H1 (cell line): ENCODE measurements at regions not wholly inside any gene's neighbourhood (a gene's known extent, or its start where the extent isn't known, plus 50 kb on each side); places are given as distances from the start of the nearest gene placed in this dataset.

Experiments
- BACH1 ChIP-seq: IDR thresholded peaks from 2 replicates; pipeline ENCODE4 v1.6.1; 2012; ENCODE audit warnings: low read length, improper control_type of control experiment
- CREB1 ChIP-seq: IDR thresholded peaks from 2 replicates; pipeline ENCODE4 v1.6.1; 2012; ENCODE audit warnings: inconsistent platforms
- EZH2 ChIP-seq: fragments of 200-600 bp; sonication (generic); IDR thresholded peaks from 2 replicates; pipeline ENCODE4 v1.7.1; 2012; ENCODE audit warnings: low read depth, mild to moderate bottlenecking, moderate library complexity, low read length, inconsistent platforms; ENCODE audit not compliant: severe bottlenecking
- MAFK ChIP-seq: IDR thresholded peaks from 2 replicates; pipeline ENCODE4 v1.6.1; 2012; ENCODE audit warnings: low read depth, mild to moderate bottlenecking, improper control_type of control experiment, low read length
- POLR2A ChIP-seq, 2 experiments: IDR thresholded peaks; 1 replicate in 1 of 2; 2 replicates in 1 of 2; pipeline ENCODE4 v1.6.1; 2011; ENCODE audit warnings: low read depth in 2 of 2, low read length in 2 of 2, mild to moderate bottlenecking in 2 of 2; ENCODE audit errors: control extremely low read depth in 1 of 2
- POLR2AphosphoS5 ChIP-seq: IDR thresholded peaks from 2 replicates; pipeline ENCODE4 v1.6.1; 2011; ENCODE audit warnings: low read depth, low read length
- POU5F1 ChIP-seq: IDR thresholded peaks from 2 replicates; pipeline ENCODE4 v1.6.1; 2011; ENCODE audit warnings: low read depth, mild to moderate bottlenecking, low read length, moderate library complexity
- RAD21 ChIP-seq, 2 experiments: IDR thresholded peaks in 1 of 2; conservative IDR thresholded peaks in 1 of 2; 2 replicates each; pipeline ENCODE4 v1.6.1; 2011; ENCODE audit warnings: low read depth in 2 of 2, low read length in 2 of 2, improper control_type of control experiment in 1 of 2, inconsistent platforms in 1 of 2, mild to moderate bottlenecking in 1 of 2, moderate library complexity in 1 of 2
- RFX5 ChIP-seq: IDR thresholded peaks from 2 replicates; pipeline ENCODE4 v1.6.1; 2011; ENCODE audit warnings: low read depth, low read length, improper control_type of control experiment, borderline replicate concordance
- TAF1 ChIP-seq: IDR thresholded peaks from 2 replicates; pipeline ENCODE4 v1.6.1; 2011; ENCODE audit warnings: mild to moderate bottlenecking, low read depth, low read length
- TF ChIP-seq, protein P1 (sequence below), 3 experiments: IDR thresholded peaks; 1 replicate in 2 of 3; 2 replicates in 1 of 3; pipeline versions ENCODE4 v1.5.1 to v1.6.1; 2011; ENCODE audit warnings: low read length in 3 of 3, mild to moderate bottlenecking in 3 of 3, inconsistent platforms in 2 of 3, low read depth in 1 of 3, moderate library complexity in 1 of 3; ENCODE audit not compliant: insufficient read depth in 1 of 3; ENCODE audit errors: control extremely low read depth in 1 of 3
- TF ChIP-seq, protein P2 (sequence below): IDR thresholded peaks from 2 replicates; pipeline ENCODE4 v1.6.1; 2011; ENCODE audit warnings: low read depth, mild to moderate bottlenecking, low read length; ENCODE audit not compliant: insufficient read depth

DNA sequence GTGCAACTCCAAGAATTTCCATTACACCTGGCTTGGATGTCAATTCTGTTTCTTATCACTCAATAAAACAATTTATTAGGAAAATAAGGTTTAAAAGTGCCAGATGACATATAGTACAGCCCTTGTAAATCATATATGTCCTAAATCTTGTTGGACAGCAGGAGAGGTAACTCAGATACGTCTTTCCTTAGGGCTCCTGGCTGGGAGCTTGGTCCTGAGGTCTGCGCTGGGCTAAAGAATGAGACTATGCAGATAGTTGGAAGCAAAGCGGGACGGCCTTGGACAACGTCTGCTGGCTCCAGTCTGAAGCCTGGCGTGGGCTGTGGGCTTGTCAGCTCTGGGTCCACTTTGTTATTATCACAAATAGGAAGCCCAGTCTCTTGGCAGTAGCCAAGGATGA, 377.0 kb downstream of the DLEU7 start:
- TF ChIP-seq, protein P1, sequence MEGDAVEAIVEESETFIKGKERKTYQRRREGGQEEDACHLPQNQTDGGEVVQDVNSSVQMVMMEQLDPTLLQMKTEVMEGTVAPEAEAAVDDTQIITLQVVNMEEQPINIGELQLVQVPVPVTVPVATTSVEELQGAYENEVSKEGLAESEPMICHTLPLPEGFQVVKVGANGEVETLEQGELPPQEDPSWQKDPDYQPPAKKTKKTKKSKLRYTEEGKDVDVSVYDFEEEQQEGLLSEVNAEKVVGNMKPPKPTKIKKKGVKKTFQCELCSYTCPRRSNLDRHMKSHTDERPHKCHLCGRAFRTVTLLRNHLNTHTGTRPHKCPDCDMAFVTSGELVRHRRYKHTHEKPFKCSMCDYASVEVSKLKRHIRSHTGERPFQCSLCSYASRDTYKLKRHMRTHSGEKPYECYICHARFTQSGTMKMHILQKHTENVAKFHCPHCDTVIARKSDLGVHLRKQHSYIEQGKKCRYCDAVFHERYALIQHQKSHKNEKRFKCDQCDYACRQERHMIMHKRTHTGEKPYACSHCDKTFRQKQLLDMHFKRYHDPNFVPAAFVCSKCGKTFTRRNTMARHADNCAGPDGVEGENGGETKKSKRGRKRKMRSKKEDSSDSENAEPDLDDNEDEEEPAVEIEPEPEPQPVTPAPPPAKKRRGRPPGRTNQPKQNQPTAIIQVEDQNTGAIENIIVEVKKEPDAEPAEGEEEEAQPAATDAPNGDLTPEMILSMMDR (IDR thresholded peaks at IDR 0.05; ENCODE audit: control extremely low read depth in 1 of 3, insufficient read depth in 1 of 3, low read depth in 1 of 3, low read length in 3 of 3) = no peak
- TF ChIP-seq RFX5 = no peak
- TF ChIP-seq EZH2 = no peak
- no peak for TF ChIP-seq BACH1
- TF ChIP-seq POU5F1 = no peak
- no peak for TF ChIP-seq CREB1
- TF ChIP-seq RAD21 (IDR thresholded peaks at IDR 0.05 in 1 of 2, conservative IDR thresholded peaks at IDR 0.05 in 1 of 2; ENCODE audit: low read depth in 2 of 2, low read length in 2 of 2) = no peak
- no peak for TF ChIP-seq POLR2A (IDR thresholded peaks at IDR 0.05; ENCODE audit: control extremely low read depth in 1 of 2, low read depth in 2 of 2, low read length in 2 of 2)
- no peak for TF ChIP-seq POLR2AphosphoS5
- TF ChIP-seq TAF1 = no peak
- no peak for TF ChIP-seq MAFK
- TF ChIP-seq, protein P2, sequence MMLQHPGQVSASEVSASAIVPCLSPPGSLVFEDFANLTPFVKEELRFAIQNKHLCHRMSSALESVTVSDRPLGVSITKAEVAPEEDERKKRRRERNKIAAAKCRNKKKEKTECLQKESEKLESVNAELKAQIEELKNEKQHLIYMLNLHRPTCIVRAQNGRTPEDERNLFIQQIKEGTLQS = no peak
